Retinal pigment epithelial cell (primary cell): ENCODE measurements at regions not wholly inside any gene's neighbourhood (a gene's known extent, or its start where the extent isn't known, plus 50 kb on each side); places are given as distances from the start of the nearest gene placed in this dataset.

Experiments used
- DNase-seq: peaks from one replicate; pipeline ENCODE4 v3.0.0-alpha.2; 2010; ENCODE audit warnings: low read depth
- H3K4me3 ChIP-seq: 2 replicates; pipeline ENCODE4 v1.5.1; 2011; ENCODE audit warnings: mild to moderate bottlenecking, low read length, control low read depth, moderate library complexity
- CTCF ChIP-seq: conservative IDR thresholded peaks from 2 replicates; pipeline ENCODE4 v1.5.1; 2011; ENCODE audit warnings: low read depth, low read length, control low read depth, inconsistent platforms

GRCh38 chr2:186913870-186914269 lies 64.9 kb upstream of the ZSWIM2 start:
- no peak for TF ChIP-seq CTCF
- DNase-seq, result no peak
- no peak overlapping the region for H3K4me3 ChIP-seq

- no peak overlapping the region for H3K4me3 ChIP-seq
- no peak for DNase-seq
- TF ChIP-seq CTCF, result no peak
Measured at GRCh38 chr2:186912979-186913378, 64.0 kb upstream of the ZSWIM2 start.

GRCh38 chr2:186911551-186912085 lies 62.6 kb upstream of the ZSWIM2 start:
- DNase-seq, result no peak
- no peak for TF ChIP-seq CTCF
- no peak overlapping the region for H3K4me3 ChIP-seq

GRCh38 chr2:186910996-186911395 lies 62.0 kb upstream of the ZSWIM2 start:
- no peak for TF ChIP-seq CTCF
- DNase-seq, result no peak
- no peak overlapping the region for H3K4me3 ChIP-seq

GRCh38 chr2:186909095-186909494 lies 60.1 kb upstream of the ZSWIM2 start:
- DNase-seq, result no peak
- no peak for TF ChIP-seq CTCF
- no peak overlapping the region for H3K4me3 ChIP-seq

GRCh38 chr2:186907897-186908296 lies 58.9 kb upstream of the ZSWIM2 start:
- TF ChIP-seq CTCF, result no peak
- no peak overlapping the region for H3K4me3 ChIP-seq
- no peak for DNase-seq

GRCh38 chr2:186903216-186903615 lies 54.2 kb upstream of the ZSWIM2 start:
- peak; percentile 56 for TF ChIP-seq CTCF

More at GRCh38 chr2:186903216-186903615, 54.2 kb upstream of the ZSWIM2 start:
- no peak overlapping the region for H3K4me3 ChIP-seq
- no peak for DNase-seq
